B cell (primary cell): ENCODE measurements at regions not wholly inside any gene's neighbourhood (a gene's known extent, or its start where the extent isn't known, plus 50 kb on each side); places are given as distances from the start of the nearest gene placed in this dataset.

Source experiments
- ATAC-seq: fragments of 200-7000 bp; cut with Tn5 transposase; one replicate; pipeline ENCODE4 v1.10.0; 2021; ENCODE audit warnings: low read depth, mild to moderate bottlenecking, moderate number of reproducible peaks, moderate library complexity
- CTCF ChIA-PET: fragments of 350-600 bp; sonication (Branson Sonifier 250); formaldehyde crosslinking; loops from one replicate; lab custom pipeline; 2021; ENCODE audit warnings: antibody characterized with exemption, inconsistent platforms; lab: Charles Lee
- POLR2A ChIA-PET: fragments of 350-600 bp; sonication (Branson Sonifier 250); formaldehyde crosslinking; loops from one replicate; lab custom pipeline; 2021; ENCODE audit warnings: antibody characterized with exemption; lab: Charles Lee
- DNase-seq: peaks from one replicate; pipeline ENCODE4 v3.0.0; 2013
- H2AFZ ChIP-seq: 2 replicates; pipeline ENCODE4 v1.6.1; 2012; ENCODE audit warnings: mild to moderate bottlenecking, low read depth, low read length; ENCODE audit not compliant: insufficient read depth, poor library complexity, severe bottlenecking
- H3K27ac ChIP-seq, 2 donors: 1 replicate in 1 of 2; 2 replicates in 1 of 2; pipeline ENCODE4 v1.5.1; 2012 to 2013; ENCODE audit warnings: low read length in 2 of 2, mild to moderate bottlenecking in 2 of 2, moderate library complexity in 1 of 2
- H3K27me3 ChIP-seq, 4 experiments: fragments of 200-600 bp in 1 of 4; sonication (generic) in 1 of 4; replicated peaks in 1 of 4; 1 replicate in 2 of 4; 2 replicates in 2 of 4; pipeline versions ENCODE4 v1.6.1 to v1.7.0; 2013 to 2016; ENCODE audit warnings: low read length in 3 of 4, mild to moderate bottlenecking in 2 of 4, mixed read lengths in 1 of 4, moderate library complexity in 1 of 4; ENCODE audit not compliant: insufficient read depth in 4 of 4, control insufficient read depth in 3 of 4; ENCODE audit errors: control extremely low read depth in 1 of 4
- H3K36me3 ChIP-seq, 2 experiments: replicated peaks in 1 of 2; 1 replicate in 1 of 2; 2 replicates in 1 of 2; pipeline versions ENCODE4 v1.6.1 to v1.7.1; 2013; ENCODE audit warnings: low read length in 1 of 2; ENCODE audit not compliant: insufficient read depth in 2 of 2, control insufficient read depth in 1 of 2; ENCODE audit errors: control extremely low read depth in 1 of 2, extremely low read depth in 1 of 2
- H3K4me1 ChIP-seq, 2 donors: fragments of 200-600 bp in 1 of 2; sonication (generic) in 1 of 2; 1 replicate in 1 of 2; 2 replicates in 1 of 2; pipeline versions ENCODE4 v1.5.1 to v1.6.1; 2013 to 2017; ENCODE audit warnings: low read length in 2 of 2; ENCODE audit not compliant: control insufficient read depth in 2 of 2, insufficient read depth in 2 of 2
- H3K4me2 ChIP-seq: replicated peaks from 2 replicates; pipeline ENCODE3; 2012; ENCODE audit warnings: mild to moderate bottlenecking, low read depth, low read length; ENCODE audit not compliant: poor library complexity, severe bottlenecking
- H3K4me3 ChIP-seq, 5 experiments: fragments of 200-600 bp in 1 of 5; sonication (generic) in 1 of 5; 1 replicate in 3 of 5; 2 replicates in 2 of 5; pipeline versions ENCODE4 v1.5.1 to v1.7.0; 2011 to 2016; ENCODE audit warnings: low read length in 4 of 5, mild to moderate bottlenecking in 4 of 5, low read depth in 2 of 5, control low read depth in 1 of 5, moderate library complexity in 1 of 5; ENCODE audit not compliant: insufficient read depth in 1 of 5; ENCODE audit errors: control extremely low read depth in 1 of 5, extremely low read depth in 1 of 5
- H3K79me2 ChIP-seq: fragments of 200-600 bp; sonication (generic); one replicate; pipeline ENCODE4 v1.6.0; 2016; ENCODE audit warnings: low read length; ENCODE audit not compliant: control insufficient read depth, insufficient read depth
- H3K9ac ChIP-seq: fragments of 200-600 bp; sonication (generic); 2 replicates; pipeline ENCODE4 v1.6.1; 2017; ENCODE audit warnings: mild to moderate bottlenecking, low read length, moderate library complexity
- H3K9me3 ChIP-seq, 3 donors: one replicate each; pipeline versions ENCODE4 v1.6.1 to v1.7.1; 2013; ENCODE audit warnings: low read length in 2 of 3; ENCODE audit not compliant: control insufficient read depth in 2 of 3, insufficient read depth in 1 of 3; ENCODE audit errors: control extremely low read depth in 1 of 3
- H4K20me1 ChIP-seq: 2 replicates; pipeline ENCODE4 v1.6.0; 2012; ENCODE audit warnings: mild to moderate bottlenecking, low read length; ENCODE audit not compliant: insufficient read depth, control insufficient read depth, poor library complexity, severe bottlenecking
- H3K27ac Mint-ChIP-seq: one replicate; pipeline ENCODE4 v1.8.0; 2021; ENCODE audit warnings: mixed read lengths
- H3K27me3 Mint-ChIP-seq: one replicate; pipeline ENCODE4 v1.8.0; 2021; ENCODE audit warnings: mixed read lengths
- H3K4me1 Mint-ChIP-seq: one replicate; pipeline ENCODE4 v1.8.0; 2021; ENCODE audit warnings: mixed read lengths
- H3K4me3 Mint-ChIP-seq: one replicate; pipeline ENCODE4 v1.8.0; 2021; ENCODE audit warnings: mixed read lengths
- H3K9me3 Mint-ChIP-seq: one replicate; pipeline ENCODE4 v1.8.0; 2022; ENCODE audit warnings: mixed read lengths; ENCODE audit not compliant: insufficient read depth
- EZH2 ChIP-seq: IDR thresholded peaks from 2 replicates; pipeline ENCODE4 v1.6.1; 2012; ENCODE audit warnings: borderline replicate concordance, low read depth, mild to moderate bottlenecking, moderate library complexity, low read length; ENCODE audit not compliant: insufficient read depth, poor library complexity, severe bottlenecking
- WGBS: methylation state at CpG from one replicate; pipeline ENCODE4 v1.1.5; 2013; ENCODE audit warnings: missing lambda C conversion rate; ENCODE audit not compliant: insufficient coverage; 5-methylcytosine and 5-hydroxymethylcytosine counted together
- intact Hi-C: fragments of 100-400 bp; cut with micrococcal nuclease; formaldehyde crosslinking; loops from one replicate; pipeline ENCODE4 v1.10.0; 2022
- TF ChIP-seq, protein P1 (sequence below): fragments of 200-600 bp; IDR thresholded peaks from one replicate; pipeline ENCODE4 v1.8.0; 2022; ENCODE audit warnings: antibody characterized with exemption, mild to moderate bottlenecking

DNA sequence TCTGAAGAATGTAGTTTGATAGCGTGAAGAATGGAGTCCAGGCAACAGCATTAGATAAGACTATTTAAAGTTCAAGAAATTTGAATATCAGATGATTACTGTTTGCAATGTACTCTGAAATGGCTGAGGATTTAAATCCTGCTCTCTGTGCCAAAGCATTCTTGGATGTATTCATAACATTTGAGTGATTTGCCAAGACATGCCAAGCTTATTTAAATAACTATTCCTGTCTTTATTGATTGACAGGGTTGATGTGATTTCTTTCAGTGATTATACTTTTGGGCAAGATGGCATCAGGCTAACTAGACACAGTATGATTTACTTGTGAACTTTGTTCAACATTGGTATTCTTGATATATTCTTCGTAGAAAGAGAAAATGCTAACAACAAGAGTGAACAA is 168.7 kb downstream of the GNAI1 start:
- H3K9ac ChIP-seq: no peak overlapping the region
- POLR2A ChIA-PET: no interaction called here
- intact Hi-C loops: no loop called here

DNA sequence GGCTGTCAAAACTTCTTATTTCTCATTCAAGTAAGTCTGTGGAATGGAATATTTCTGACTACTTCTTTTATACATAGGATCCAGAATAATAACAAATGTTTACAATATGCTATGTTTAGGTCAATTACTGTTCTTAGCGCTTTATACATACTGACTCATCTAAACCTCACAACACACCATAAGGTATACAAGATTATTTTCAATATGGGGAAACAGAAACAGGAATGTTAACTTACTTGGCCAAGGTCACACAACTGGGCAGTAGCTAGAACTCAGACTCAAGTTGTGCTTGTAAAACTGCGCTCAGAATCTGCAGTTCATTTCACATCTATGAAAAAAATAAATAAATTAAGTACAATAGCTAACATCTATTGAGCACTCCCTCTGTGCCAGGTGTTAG is 168.0 kb downstream of the GNAI1 start:
- WGBS: no CpG with 5 or more reads among the region's 2 CpGs
- H3K27ac ChIP-seq: no peak overlapping the region
- CTCF ChIA-PET: no interaction called here

More for the DNA sequence above, 168.7 kb downstream of the GNAI1 start:
- no peak for ATAC-seq
- CTCF ChIA-PET: no interaction called here
- Histone ChIP-seq H3K36me3 (no peaks in the 10 kb centered on the region), H3K79me2 (no peaks in the 10 kb centered on the region), H4K20me1 (no peaks in the 10 kb centered on the region), H3K9me3 (no peaks in the 10 kb centered on the region), H3K4me3 (no peak overlapping the region), H3K4me2 (no peak overlapping the region), H2AFZ (no peak overlapping the region), H3K27me3 (no peaks in the 10 kb centered on the region), H3K27ac (no peak overlapping the region), H3K4me1 (no peaks in the 10 kb centered on the region)
- no peak for DNase-seq
- no CpG with 5 or more reads among the region's 2 CpGs for WGBS
- TF ChIP-seq EZH2: no peak
- TF ChIP-seq, protein P1, sequence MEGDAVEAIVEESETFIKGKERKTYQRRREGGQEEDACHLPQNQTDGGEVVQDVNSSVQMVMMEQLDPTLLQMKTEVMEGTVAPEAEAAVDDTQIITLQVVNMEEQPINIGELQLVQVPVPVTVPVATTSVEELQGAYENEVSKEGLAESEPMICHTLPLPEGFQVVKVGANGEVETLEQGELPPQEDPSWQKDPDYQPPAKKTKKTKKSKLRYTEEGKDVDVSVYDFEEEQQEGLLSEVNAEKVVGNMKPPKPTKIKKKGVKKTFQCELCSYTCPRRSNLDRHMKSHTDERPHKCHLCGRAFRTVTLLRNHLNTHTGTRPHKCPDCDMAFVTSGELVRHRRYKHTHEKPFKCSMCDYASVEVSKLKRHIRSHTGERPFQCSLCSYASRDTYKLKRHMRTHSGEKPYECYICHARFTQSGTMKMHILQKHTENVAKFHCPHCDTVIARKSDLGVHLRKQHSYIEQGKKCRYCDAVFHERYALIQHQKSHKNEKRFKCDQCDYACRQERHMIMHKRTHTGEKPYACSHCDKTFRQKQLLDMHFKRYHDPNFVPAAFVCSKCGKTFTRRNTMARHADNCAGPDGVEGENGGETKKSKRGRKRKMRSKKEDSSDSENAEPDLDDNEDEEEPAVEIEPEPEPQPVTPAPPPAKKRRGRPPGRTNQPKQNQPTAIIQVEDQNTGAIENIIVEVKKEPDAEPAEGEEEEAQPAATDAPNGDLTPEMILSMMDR: no peak
- H3K27me3 Mint-ChIP-seq: no peaks in the 10 kb centered on the region
- H3K9me3 Mint-ChIP-seq: no peaks in the 10 kb centered on the region
- H3K27ac Mint-ChIP-seq: no peak overlapping the region
- no peak overlapping the region for H3K4me3 Mint-ChIP-seq
- H3K4me1 Mint-ChIP-seq: no peaks in the 10 kb centered on the region

More for the DNA sequence above, 168.0 kb downstream of the GNAI1 start:
- H3K4me3 ChIP-seq: no peak overlapping the region
- H3K79me2 ChIP-seq: no peaks in the 10 kb centered on the region
- H3K36me3 ChIP-seq: no peaks in the 10 kb centered on the region
- DNase-seq: no peak
- H3K9me3 Mint-ChIP-seq: no peaks in the 10 kb centered on the region
- no peaks in the 10 kb centered on the region for H3K4me1 Mint-ChIP-seq
- no peaks in the 10 kb centered on the region for H3K27me3 Mint-ChIP-seq
- POLR2A ChIA-PET: no interaction called here
- H3K4me2 ChIP-seq: no peak overlapping the region
- no peak overlapping the region for H2AFZ ChIP-seq
- no peaks in the 10 kb centered on the region for H3K9me3 ChIP-seq
- no peaks in the 10 kb centered on the region for H3K27me3 ChIP-seq
- ATAC-seq: no peak
- no peak overlapping the region for H3K4me3 Mint-ChIP-seq
- no peaks in the 10 kb centered on the region for H4K20me1 ChIP-seq
- no peak overlapping the region for H3K27ac Mint-ChIP-seq
- no peak for TF ChIP-seq EZH2
- TF ChIP-seq, protein P1: no peak
- H3K9ac ChIP-seq: no peak overlapping the region
- intact Hi-C loops: no loop called here
- H3K4me1 ChIP-seq: no peaks in the 10 kb centered on the region
